NCI-H510A treated with DMSO at 0.1 percent for 48 hours (cell line): ENCODE measurements at regions not wholly inside any gene's neighbourhood (a gene's known extent, or its start where the extent isn't known, plus 50 kb on each side); places are given as distances from the start of the nearest gene placed in this dataset.
A peak's percentile ranks its signal among the peaks of the same experiment; 100 is the strongest.

Experiments
- DNase-seq: peaks from one replicate; lab custom pipeline; 2025; lab: John Stamatoyannopoulos, UW

DNA sequence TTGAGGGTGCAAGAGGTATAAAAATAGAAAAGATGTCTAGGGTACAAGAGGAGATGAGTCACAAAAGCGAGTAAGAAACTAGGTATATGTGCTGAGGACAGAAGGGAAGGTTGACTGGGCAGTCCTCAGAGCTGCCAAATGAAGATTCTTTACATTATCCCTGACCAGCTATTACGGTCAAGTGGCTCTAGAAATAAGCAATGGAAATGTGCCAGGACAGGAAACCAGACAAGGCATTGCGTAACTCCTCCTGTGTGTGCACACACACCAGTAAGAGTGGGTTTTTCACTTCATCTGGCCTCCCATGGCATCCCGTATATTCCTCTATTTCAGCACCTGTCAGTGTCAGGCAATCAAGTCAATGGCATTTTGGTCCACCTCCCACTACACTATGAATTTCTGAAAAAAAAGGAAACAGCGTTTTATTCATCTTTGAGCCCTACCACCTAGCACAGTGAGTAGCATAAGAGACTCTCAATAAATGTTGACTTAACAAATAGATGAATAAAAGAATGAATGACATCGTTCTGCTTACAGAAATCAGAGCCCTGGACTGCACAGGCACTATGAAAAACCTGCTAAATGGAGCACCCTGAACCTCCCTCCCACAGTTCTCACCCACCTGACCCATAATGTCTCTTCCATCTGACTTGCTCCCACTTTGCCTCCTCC is 62.6 kb upstream of the KLF3 start:
- DNase-seq: peak; percentile 78

- no peak for DNase-seq
Observed at GRCh38 chr4:38601916-38602291, 62.1 kb upstream of the KLF3 start.

- DNase-seq: no peak
Observed at GRCh38 chr4:38603652-38604051, 60.3 kb upstream of the KLF3 start.

GRCh38 chr4:38605181-38605752 is 58.7 kb upstream of the KLF3 start:
- no peak for DNase-seq

GRCh38 chr4:38605753-38606586 is 58.0 kb upstream of the KLF3 start:
- DNase-seq: peak; percentile 68

- no peak for DNase-seq
Observed at GRCh38 chr4:38606587-38606905, 57.5 kb upstream of the KLF3 start.

DNA sequence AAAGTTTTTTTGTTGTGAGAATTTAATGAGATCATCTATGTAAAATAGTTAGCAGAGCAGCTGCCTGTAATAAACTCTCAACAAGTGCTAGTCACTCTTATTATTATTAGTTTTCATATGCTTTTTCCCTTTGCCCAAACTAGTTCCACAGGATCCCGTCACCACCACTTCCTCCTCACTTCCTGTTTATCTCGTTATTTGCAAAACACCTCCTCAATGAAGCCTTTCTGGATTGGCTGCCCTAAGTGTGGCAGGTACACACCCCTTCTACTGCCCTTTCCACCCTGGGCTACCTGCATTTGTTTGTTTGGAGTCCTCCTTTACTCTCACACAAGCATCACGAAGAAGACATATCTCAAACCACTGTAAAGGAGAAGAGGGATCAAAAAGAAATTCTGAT is 54.4 kb upstream of the KLF3 start:
- no peak for DNase-seq

GRCh38 chr4:38610521-38610920 is 53.5 kb upstream of the KLF3 start:
- DNase-seq: no peak

- peak; percentile 14 for DNase-seq
Observed at GRCh38 chr4:38610966-38611431, 53.0 kb upstream of the KLF3 start.

- DNase-seq: no peak
Observed at GRCh38 chr4:38611676-38612075, 52.3 kb upstream of the KLF3 start.

GRCh38 chr4:38612646-38613414 is 51.2 kb upstream of the KLF3 start:
- peak; percentile 48 for DNase-seq
